T-helper 17 cell (primary cell): ENCODE measurements at regions not wholly inside any gene's neighbourhood (a gene's known extent, or its start where the extent isn't known, plus 50 kb on each side); places are given as distances from the start of the nearest gene placed in this dataset.
"Not testable (repeated sequence)": the region's sequence is repeated elsewhere in the genome, so short reads cannot be mapped to it uniquely, and the experiment has no call there.

Experiments
- ATAC-seq: fragments of 150-1000 bp; cut with Tn5 transposase; 2 replicates; pipeline ENCODE4 v1.10.0; 2021; ENCODE audit warnings: mild to moderate bottlenecking, moderate library complexity
- DNase-seq, 3 donors: peaks; one replicate each; pipeline versions ENCODE4 v3.0.0 to v3.0.0-alpha.2; 2020 to 2021
- H3K9me3 ChIP-seq: one replicate; pipeline ENCODE4 v1.7.0; 2013; ENCODE audit warnings: low read length, mild to moderate bottlenecking; ENCODE audit not compliant: control insufficient read depth, poor library complexity, severe bottlenecking
- H3K27ac Mint-ChIP-seq: one replicate; pipeline ENCODE4 v1.8.0; 2022; ENCODE audit warnings: mild to moderate bottlenecking, moderate library complexity, mixed read lengths
- H3K27me3 Mint-ChIP-seq: one replicate; pipeline ENCODE4 v1.8.0; 2022; ENCODE audit warnings: mixed read lengths
- H3K36me3 Mint-ChIP-seq: one replicate; pipeline ENCODE4 v1.8.0; 2022; ENCODE audit warnings: low read depth, mixed read lengths
- H3K4me1 Mint-ChIP-seq: one replicate; pipeline ENCODE4 v1.8.0; 2022; ENCODE audit warnings: mild to moderate bottlenecking, mixed read lengths
- H3K4me3 Mint-ChIP-seq: one replicate; pipeline ENCODE4 v1.8.0; 2022; ENCODE audit warnings: mild to moderate bottlenecking, moderate library complexity, mixed read lengths

- Mint-ChIP-seq H3K36me3 (no peaks in the 10 kb centered on the region), H3K27me3 (no peaks in the 10 kb centered on the region), H3K27ac (no peak overlapping the region), H3K4me3 (no peak overlapping the region), H3K4me1 (no peaks in the 10 kb centered on the region)
- H3K9me3 ChIP-seq = no peaks in the 10 kb centered on the region
- ATAC-seq (no peak), DNase-seq (no peak)
Measured at GRCh38 chr6:112899541-112899940, 552.4 kb downstream of the RFPL4B start.

- no peak for DNase-seq
- no peaks in the 10 kb centered on the region for H3K27me3 Mint-ChIP-seq
- no peaks in the 10 kb centered on the region for H3K4me1 Mint-ChIP-seq
- ATAC-seq = no peak
- no peaks in the 10 kb centered on the region for H3K36me3 Mint-ChIP-seq
- no peak overlapping the region for H3K27ac Mint-ChIP-seq
- no peak overlapping the region for H3K4me3 Mint-ChIP-seq
- no peaks in the 10 kb centered on the region for H3K9me3 ChIP-seq
Measured at GRCh38 chr6:112903361-112903760, 556.2 kb downstream of the RFPL4B start.

- no peaks in the 10 kb centered on the region for H3K36me3 Mint-ChIP-seq
- H3K27ac Mint-ChIP-seq = no peak overlapping the region
- H3K27me3 Mint-ChIP-seq = no peaks in the 10 kb centered on the region
- no peaks in the 10 kb centered on the region for H3K9me3 ChIP-seq
- ATAC-seq (no peak), DNase-seq (no peak)
- no peaks in the 10 kb centered on the region for H3K4me1 Mint-ChIP-seq
- H3K4me3 Mint-ChIP-seq = no peak overlapping the region
Measured at GRCh38 chr6:112906726-112907125, 559.6 kb downstream of the RFPL4B start.

- ATAC-seq = no peak
- no peak overlapping the region for H3K27ac Mint-ChIP-seq
- DNase-seq = no peak
- H3K4me3 Mint-ChIP-seq = no peak overlapping the region
- H3K4me1 Mint-ChIP-seq = no peaks in the 10 kb centered on the region
- no peaks in the 10 kb centered on the region for H3K36me3 Mint-ChIP-seq
- H3K27me3 Mint-ChIP-seq = no peaks in the 10 kb centered on the region
- no peaks in the 10 kb centered on the region for H3K9me3 ChIP-seq
Measured at GRCh38 chr6:112909781-112910180, 562.7 kb downstream of the RFPL4B start.

GRCh38 chr6:112910256-112910655 is 563.1 kb downstream of the RFPL4B start:
- no peak overlapping the region for H3K4me3 Mint-ChIP-seq
- H3K27ac Mint-ChIP-seq = no peak overlapping the region
- DNase-seq = no peak
- no peaks in the 10 kb centered on the region for H3K9me3 ChIP-seq
- H3K27me3 Mint-ChIP-seq = no peaks in the 10 kb centered on the region
- H3K36me3 Mint-ChIP-seq = no peaks in the 10 kb centered on the region
- no peaks in the 10 kb centered on the region for H3K4me1 Mint-ChIP-seq
- ATAC-seq = no peak

- no peaks in the 10 kb centered on the region for H3K36me3 Mint-ChIP-seq
Measured at GRCh38 chr6:112911959-112912358, 564.8 kb downstream of the RFPL4B start.

GRCh38 chr6:112912416-112913101 is 565.4 kb downstream of the RFPL4B start:
- no peaks in the 10 kb centered on the region for H3K9me3 ChIP-seq
- DNase-seq (no peak), ATAC-seq (no peak)
- Mint-ChIP-seq H3K27ac (no peak overlapping the region), H3K27me3 (no peaks in the 10 kb centered on the region), H3K4me3 (no peak overlapping the region), H3K36me3 (no peaks in the 10 kb centered on the region), H3K4me1 (no peaks in the 10 kb centered on the region)

More at GRCh38 chr6:112911959-112912358, 564.8 kb downstream of the RFPL4B start:
- H3K9me3 ChIP-seq = no peaks in the 10 kb centered on the region
- H3K4me1 Mint-ChIP-seq = no peaks in the 10 kb centered on the region
- H3K27ac Mint-ChIP-seq = no peak overlapping the region
- ATAC-seq (no peak), DNase-seq (no peak)
- no peak overlapping the region for H3K4me3 Mint-ChIP-seq
- H3K27me3 Mint-ChIP-seq = no peaks in the 10 kb centered on the region

- not testable (repeated sequence) for H3K36me3 Mint-ChIP-seq, H3K27ac Mint-ChIP-seq, DNase-seq, H3K9me3 ChIP-seq, H3K27me3 Mint-ChIP-seq, H3K4me1 Mint-ChIP-seq, H3K4me3 Mint-ChIP-seq, ATAC-seq
Measured at GRCh38 chr6:112919744-112920143, 572.6 kb downstream of the RFPL4B start.

- Mint-ChIP-seq H3K27me3 (no peaks in the 10 kb centered on the region), H3K4me3 (no peak overlapping the region), H3K36me3 (no peaks in the 10 kb centered on the region), H3K4me1 (no peaks in the 10 kb centered on the region), H3K27ac (no peak overlapping the region)
- DNase-seq (no peak), ATAC-seq (no peak)
- no peaks in the 10 kb centered on the region for H3K9me3 ChIP-seq
Measured at GRCh38 chr6:112920994-112921393, 573.9 kb downstream of the RFPL4B start.

GRCh38 chr6:112923940-112924587 is 576.9 kb downstream of the RFPL4B start:
- ATAC-seq (no peak), DNase-seq (no peak)
- Mint-ChIP-seq H3K4me3 (no peak overlapping the region), H3K36me3 (no peaks in the 10 kb centered on the region), H3K27me3 (no peaks in the 10 kb centered on the region), H3K4me1 (no peaks in the 10 kb centered on the region), H3K27ac (no peak overlapping the region)
- H3K9me3 ChIP-seq = no peaks in the 10 kb centered on the region

- no peaks in the 10 kb centered on the region for H3K9me3 ChIP-seq
- DNase-seq (no peak), ATAC-seq (no peak)
- no peak overlapping the region for H3K4me3 Mint-ChIP-seq
- no peaks in the 10 kb centered on the region for H3K36me3 Mint-ChIP-seq
- H3K27me3 Mint-ChIP-seq = no peaks in the 10 kb centered on the region
- no peaks in the 10 kb centered on the region for H3K4me1 Mint-ChIP-seq
- H3K27ac Mint-ChIP-seq = no peak overlapping the region
Measured at GRCh38 chr6:112925702-112926101, 578.6 kb downstream of the RFPL4B start.

GRCh38 chr6:112927641-112928320 is 580.7 kb downstream of the RFPL4B start:
- H3K9me3 ChIP-seq = no peaks in the 10 kb centered on the region
- no peaks in the 10 kb centered on the region for H3K36me3 Mint-ChIP-seq

GRCh38 chr6:112929641-112930040 is 582.5 kb downstream of the RFPL4B start:
- no peak for DNase-seq
- Mint-ChIP-seq H3K4me1 (no peaks in the 10 kb centered on the region), H3K36me3 (no peaks in the 10 kb centered on the region), H3K27me3 (no peaks in the 10 kb centered on the region), H3K4me3 (no peak overlapping the region), H3K27ac (no peak overlapping the region)
- H3K9me3 ChIP-seq = no peaks in the 10 kb centered on the region
- no peak for ATAC-seq

More at GRCh38 chr6:112927641-112928320, 580.7 kb downstream of the RFPL4B start:
- Mint-ChIP-seq H3K4me3 (no peak overlapping the region), H3K27me3 (no peaks in the 10 kb centered on the region), H3K4me1 (no peaks in the 10 kb centered on the region), H3K27ac (no peak overlapping the region)
- ATAC-seq = no peak
- DNase-seq = no peak
